IMR-90 (cell line): ENCODE measurements at regions not wholly inside any gene's neighbourhood (a gene's known extent, or its start where the extent isn't known, plus 50 kb on each side); places are given as distances from the start of the nearest gene placed in this dataset.

Experiments used
- BHLHE40 ChIP-seq: fragments of 150-350 bp; IDR thresholded peaks from 2 replicates; pipeline ENCODE4 v1.6.1; 2016; ENCODE audit warnings: mild to moderate bottlenecking, low read depth, low read length
- CEBPB ChIP-seq: IDR thresholded peaks from 2 replicates; pipeline ENCODE4 v1.6.1; 2012; ENCODE audit warnings: low read depth, low read length, improper control_type of control experiment
- MAZ ChIP-seq: IDR thresholded peaks from 2 replicates; pipeline ENCODE4 v1.6.1; 2012; ENCODE audit warnings: low read depth, mild to moderate bottlenecking, low read length, improper control_type of control experiment, moderate library complexity, borderline replicate concordance
- MXI1 ChIP-seq: IDR thresholded peaks from 2 replicates; pipeline ENCODE4 v1.6.1; 2012; ENCODE audit warnings: low read depth, mild to moderate bottlenecking, low read length, moderate library complexity, borderline replicate concordance
- NFE2L2 ChIP-seq: fragments of 150-350 bp; IDR thresholded peaks from 2 replicates; pipeline ENCODE4 v1.6.1; 2016; ENCODE audit warnings: low read depth, mild to moderate bottlenecking, low read length
- POLR2A ChIP-seq: IDR thresholded peaks from 2 replicates; pipeline ENCODE4 v1.6.1; 2012; ENCODE audit warnings: mild to moderate bottlenecking, low read depth, low read length
- RAD21 ChIP-seq: IDR thresholded peaks from 2 replicates; pipeline ENCODE4 v1.6.1; 2012; ENCODE audit warnings: low read length, improper control_type of control experiment
- SMC3 ChIP-seq: fragments of 150-350 bp; IDR thresholded peaks from 2 replicates; pipeline ENCODE4 v1.6.1; 2016; ENCODE audit warnings: low read depth, mild to moderate bottlenecking, antibody characterized with exemption, low read length, moderate library complexity
- TF ChIP-seq, protein P1 (sequence below): conservative IDR thresholded peaks from 2 replicates; pipeline ENCODE4 v1.5.1; 2012; ENCODE audit warnings: mild to moderate bottlenecking, low read depth, low read length, improper control_type of control experiment
- TF ChIP-seq, protein P2 (sequence below): fragments of 150-350 bp; IDR thresholded peaks from 2 replicates; pipeline ENCODE4 v1.6.1; 2016; ENCODE audit warnings: low read depth, mild to moderate bottlenecking, low read length, moderate library complexity, borderline replicate concordance
- TF ChIP-seq, protein P3 (sequence below): fragments of 150-350 bp; IDR thresholded peaks from 2 replicates; pipeline ENCODE4 v1.6.1; 2017; ENCODE audit warnings: mild to moderate bottlenecking, antibody characterized with exemption, low read length, low read depth

DNA sequence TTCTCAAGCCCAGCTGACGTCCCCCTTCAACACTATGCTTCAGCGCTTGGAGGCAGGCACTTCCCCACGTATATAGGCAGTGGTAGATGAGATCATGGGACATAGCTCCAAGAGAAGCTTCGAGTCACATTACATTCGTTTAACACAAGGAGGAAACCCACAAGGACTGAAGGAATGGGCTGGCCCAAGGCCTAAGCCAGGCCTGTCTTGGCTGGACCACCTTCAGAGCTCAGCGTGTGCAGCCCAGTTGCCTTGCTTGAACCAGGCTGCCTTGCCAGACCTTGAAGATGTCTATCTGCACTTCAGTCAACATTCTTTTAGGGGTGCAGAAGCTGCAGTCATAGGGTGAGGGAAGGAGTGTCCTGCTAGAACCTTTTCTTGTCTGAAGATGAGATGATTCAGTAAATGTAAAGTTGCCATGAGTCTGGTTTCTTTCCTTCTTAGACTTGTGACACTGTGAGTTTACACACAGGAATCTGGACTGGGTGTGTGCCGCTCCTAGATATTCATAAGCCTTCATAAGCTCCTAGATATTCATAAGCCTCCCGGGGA, 144.1 kb upstream of the RBPJ start:
- TF ChIP-seq CEBPB (no peak), NFE2L2 (no peak), POLR2A (no peak), RAD21 (no peak), MXI1 (no peak), SMC3 (no peak), MAZ (no peak), BHLHE40 (no peak)
- TF ChIP-seq, protein P1, sequence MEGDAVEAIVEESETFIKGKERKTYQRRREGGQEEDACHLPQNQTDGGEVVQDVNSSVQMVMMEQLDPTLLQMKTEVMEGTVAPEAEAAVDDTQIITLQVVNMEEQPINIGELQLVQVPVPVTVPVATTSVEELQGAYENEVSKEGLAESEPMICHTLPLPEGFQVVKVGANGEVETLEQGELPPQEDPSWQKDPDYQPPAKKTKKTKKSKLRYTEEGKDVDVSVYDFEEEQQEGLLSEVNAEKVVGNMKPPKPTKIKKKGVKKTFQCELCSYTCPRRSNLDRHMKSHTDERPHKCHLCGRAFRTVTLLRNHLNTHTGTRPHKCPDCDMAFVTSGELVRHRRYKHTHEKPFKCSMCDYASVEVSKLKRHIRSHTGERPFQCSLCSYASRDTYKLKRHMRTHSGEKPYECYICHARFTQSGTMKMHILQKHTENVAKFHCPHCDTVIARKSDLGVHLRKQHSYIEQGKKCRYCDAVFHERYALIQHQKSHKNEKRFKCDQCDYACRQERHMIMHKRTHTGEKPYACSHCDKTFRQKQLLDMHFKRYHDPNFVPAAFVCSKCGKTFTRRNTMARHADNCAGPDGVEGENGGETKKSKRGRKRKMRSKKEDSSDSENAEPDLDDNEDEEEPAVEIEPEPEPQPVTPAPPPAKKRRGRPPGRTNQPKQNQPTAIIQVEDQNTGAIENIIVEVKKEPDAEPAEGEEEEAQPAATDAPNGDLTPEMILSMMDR = no peak
- TF ChIP-seq, protein P2, sequence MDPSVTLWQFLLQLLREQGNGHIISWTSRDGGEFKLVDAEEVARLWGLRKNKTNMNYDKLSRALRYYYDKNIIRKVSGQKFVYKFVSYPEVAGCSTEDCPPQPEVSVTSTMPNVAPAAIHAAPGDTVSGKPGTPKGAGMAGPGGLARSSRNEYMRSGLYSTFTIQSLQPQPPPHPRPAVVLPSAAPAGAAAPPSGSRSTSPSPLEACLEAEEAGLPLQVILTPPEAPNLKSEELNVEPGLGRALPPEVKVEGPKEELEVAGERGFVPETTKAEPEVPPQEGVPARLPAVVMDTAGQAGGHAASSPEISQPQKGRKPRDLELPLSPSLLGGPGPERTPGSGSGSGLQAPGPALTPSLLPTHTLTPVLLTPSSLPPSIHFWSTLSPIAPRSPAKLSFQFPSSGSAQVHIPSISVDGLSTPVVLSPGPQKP = no peak
- TF ChIP-seq, protein P3, sequence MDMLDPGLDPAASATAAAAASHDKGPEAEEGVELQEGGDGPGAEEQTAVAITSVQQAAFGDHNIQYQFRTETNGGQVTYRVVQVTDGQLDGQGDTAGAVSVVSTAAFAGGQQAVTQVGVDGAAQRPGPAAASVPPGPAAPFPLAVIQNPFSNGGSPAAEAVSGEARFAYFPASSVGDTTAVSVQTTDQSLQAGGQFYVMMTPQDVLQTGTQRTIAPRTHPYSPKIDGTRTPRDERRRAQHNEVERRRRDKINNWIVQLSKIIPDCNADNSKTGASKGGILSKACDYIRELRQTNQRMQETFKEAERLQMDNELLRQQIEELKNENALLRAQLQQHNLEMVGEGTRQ = no peak
